ENCODE measurements at regions not wholly inside any gene's neighbourhood (a gene's known extent, or its start where the extent isn't known, plus 50 kb on each side); places are given as distances from the start of the nearest gene placed in this dataset.

GRCh38 chr3:15894382-15894781, 96.6 kb upstream of the ANKRD28 start:
- TF ChIP-seq, protein P1, sequence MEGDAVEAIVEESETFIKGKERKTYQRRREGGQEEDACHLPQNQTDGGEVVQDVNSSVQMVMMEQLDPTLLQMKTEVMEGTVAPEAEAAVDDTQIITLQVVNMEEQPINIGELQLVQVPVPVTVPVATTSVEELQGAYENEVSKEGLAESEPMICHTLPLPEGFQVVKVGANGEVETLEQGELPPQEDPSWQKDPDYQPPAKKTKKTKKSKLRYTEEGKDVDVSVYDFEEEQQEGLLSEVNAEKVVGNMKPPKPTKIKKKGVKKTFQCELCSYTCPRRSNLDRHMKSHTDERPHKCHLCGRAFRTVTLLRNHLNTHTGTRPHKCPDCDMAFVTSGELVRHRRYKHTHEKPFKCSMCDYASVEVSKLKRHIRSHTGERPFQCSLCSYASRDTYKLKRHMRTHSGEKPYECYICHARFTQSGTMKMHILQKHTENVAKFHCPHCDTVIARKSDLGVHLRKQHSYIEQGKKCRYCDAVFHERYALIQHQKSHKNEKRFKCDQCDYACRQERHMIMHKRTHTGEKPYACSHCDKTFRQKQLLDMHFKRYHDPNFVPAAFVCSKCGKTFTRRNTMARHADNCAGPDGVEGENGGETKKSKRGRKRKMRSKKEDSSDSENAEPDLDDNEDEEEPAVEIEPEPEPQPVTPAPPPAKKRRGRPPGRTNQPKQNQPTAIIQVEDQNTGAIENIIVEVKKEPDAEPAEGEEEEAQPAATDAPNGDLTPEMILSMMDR (IDR thresholded peaks at IDR 0.05), result no peak
- TF ChIP-seq POLR2A (IDR thresholded peaks at IDR 0.05), result no peak

Measured in prostate gland (tissue), 2 donors.